Activated CD4-positive, alpha-beta T cell treated with anti-CD3 and anti-CD28 coated beads, Interleukin-2, amount 50 U/mL, for 16 hours (primary cell): ENCODE measurements at regions not wholly inside any gene's neighbourhood (a gene's known extent, or its start where the extent isn't known, plus 50 kb on each side); places are given as distances from the start of the nearest gene placed in this dataset.

Experiments used
- DNase-seq: peaks from one replicate; pipeline ENCODE4 v3.0.0-alpha.2; 2020

- DNase-seq = no peak
Measured at GRCh38 chr2:238584617-238585016, 157.9 kb downstream of the ASB1 start.

GRCh38 chr2:238585836-238586821 is 159.4 kb downstream of the ASB1 start:
- DNase-seq = no peak

- DNase-seq = no peak
Measured at GRCh38 chr2:238586931-238587775, 160.4 kb downstream of the ASB1 start.

GRCh38 chr2:238587776-238588660 is 161.3 kb downstream of the ASB1 start:
- no peak for DNase-seq

- DNase-seq = no peak
Measured at GRCh38 chr2:238589591-238590460, 163.1 kb downstream of the ASB1 start.

GRCh38 chr2:238591732-238592131 is 165.0 kb downstream of the ASB1 start:
- no peak for DNase-seq

GRCh38 chr2:238593236-238593635 is 166.5 kb downstream of the ASB1 start:
- DNase-seq = no peak

- DNase-seq = no peak
Measured at GRCh38 chr2:238593678-238594077, 167.0 kb downstream of the ASB1 start.

GRCh38 chr2:238594796-238595749 is 168.3 kb downstream of the ASB1 start:
- no peak for DNase-seq

GRCh38 chr2:238595750-238596570 is 169.2 kb downstream of the ASB1 start:
- DNase-seq = no peak

GRCh38 chr2:238596571-238597551 is 170.1 kb downstream of the ASB1 start:
- no peak for DNase-seq

- DNase-seq = no peak
Measured at GRCh38 chr2:238597638-238598528, 171.2 kb downstream of the ASB1 start.

- DNase-seq = no peak
Measured at GRCh38 chr2:238598802-238599530, 172.2 kb downstream of the ASB1 start.

- DNase-seq = no peak
Measured at GRCh38 chr2:238599549-238600505, 173.1 kb downstream of the ASB1 start.
